Bronchial epithelial cell (primary cell): ENCODE measurements at regions not wholly inside any gene's neighbourhood (a gene's known extent, or its start where the extent isn't known, plus 50 kb on each side); places are given as distances from the start of the nearest gene placed in this dataset.
A peak's percentile ranks its signal among the peaks of the same experiment; 100 is the strongest.
"Not testable (repeated sequence)": the region's sequence is repeated elsewhere in the genome, so short reads cannot be mapped to it uniquely, and the experiment has no call there.

Source experiments
- DNase-seq: peaks from one replicate; pipeline ENCODE4 v3.0.0-alpha.2; 2010; ENCODE audit warnings: low read depth
- FAIRE-seq: peaks from 2 replicates; lab custom pipeline; 2011; peaks lifted over from hg19 to GRCh38; lab: Jason Lieb, UNC
- H3K27me3 ChIP-seq: 2 replicates; pipeline ENCODE4 v1.5.1; 2011; ENCODE audit warnings: low read length; ENCODE audit not compliant: control insufficient read depth, insufficient read depth
- H3K36me3 ChIP-seq: 2 replicates; pipeline ENCODE4 v1.5.1; 2011; ENCODE audit warnings: low read length; ENCODE audit not compliant: control insufficient read depth, insufficient read depth
- H3K4me3 ChIP-seq: 2 replicates; pipeline ENCODE4 v1.5.1; 2011; ENCODE audit warnings: mild to moderate bottlenecking, low read depth, low read length, control low read depth
- TF ChIP-seq, protein P1 (sequence below): IDR thresholded peaks from 2 replicates; pipeline ENCODE4 v1.5.1; 2011; ENCODE audit warnings: mild to moderate bottlenecking, moderate library complexity, low read length, control low read depth, inconsistent platforms; ENCODE audit not compliant: insufficient read depth, severe bottlenecking

DNA sequence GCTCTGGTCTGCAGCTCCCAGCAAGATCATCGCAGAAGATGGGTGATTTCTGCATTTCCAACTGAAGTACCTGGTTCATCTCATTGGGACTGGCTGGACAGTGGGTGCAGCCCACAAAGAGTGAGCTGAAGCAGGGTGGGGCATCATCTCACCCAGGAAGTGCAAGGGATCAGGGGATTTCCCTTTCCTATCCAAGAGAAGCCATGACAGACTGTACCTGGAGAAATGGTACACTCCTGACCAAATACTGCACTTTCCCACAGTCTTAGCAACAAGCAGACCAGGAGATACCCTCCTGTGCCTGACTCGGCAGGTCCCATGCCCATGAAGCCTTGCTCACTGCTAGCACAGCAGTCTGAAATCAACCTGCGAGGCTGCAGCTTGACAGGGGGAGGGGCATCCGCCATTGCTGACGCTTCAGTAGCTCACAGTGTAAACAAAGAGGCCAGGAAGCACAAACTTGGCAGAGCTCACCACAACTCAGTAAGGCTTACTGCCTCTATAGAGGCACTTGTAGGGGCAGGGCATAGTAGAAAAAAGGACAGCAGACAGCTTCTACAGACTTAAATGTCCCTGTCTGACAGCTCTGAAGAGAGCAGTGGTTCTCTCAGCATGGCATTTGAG, 60.5 kb downstream of the AREG start:
- H3K27me3 ChIP-seq, H3K36me3 ChIP-seq: not testable (repeated sequence)
- DNase-seq (peak; percentile 93), FAIRE-seq (peak; percentile 89)
- H3K4me3 ChIP-seq = peak overlapping the region; percentile 13

GRCh38 chr4:74509363-74509762, 64.4 kb downstream of the AREG start:
- not testable (repeated sequence) for FAIRE-seq, DNase-seq

DNA sequence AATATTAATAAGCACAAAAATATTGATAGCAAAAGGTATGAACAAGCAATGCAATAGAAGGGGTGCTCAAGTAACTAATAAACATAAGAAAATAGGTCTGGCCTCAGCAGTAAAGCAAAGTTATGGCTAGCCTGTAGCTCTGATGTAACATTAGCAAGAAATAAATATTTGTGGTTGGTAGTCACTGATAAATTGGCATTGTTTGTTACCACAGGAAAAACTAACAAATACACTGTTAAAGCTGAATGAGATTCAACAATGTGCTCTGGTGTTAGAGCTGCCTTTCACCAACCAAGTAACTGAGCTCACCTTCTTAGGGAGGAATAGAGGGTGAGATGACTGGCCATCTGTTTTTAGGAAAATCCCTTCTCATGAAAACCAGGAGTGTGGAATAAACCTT, 71.4 kb downstream of the AREG start:
- Histone ChIP-seq H3K27me3 (no peaks in the 10 kb centered on the region), H3K4me3 (no peak overlapping the region), H3K36me3 (no peaks in the 10 kb centered on the region)
- FAIRE-seq = no peak
- TF ChIP-seq, protein P1, sequence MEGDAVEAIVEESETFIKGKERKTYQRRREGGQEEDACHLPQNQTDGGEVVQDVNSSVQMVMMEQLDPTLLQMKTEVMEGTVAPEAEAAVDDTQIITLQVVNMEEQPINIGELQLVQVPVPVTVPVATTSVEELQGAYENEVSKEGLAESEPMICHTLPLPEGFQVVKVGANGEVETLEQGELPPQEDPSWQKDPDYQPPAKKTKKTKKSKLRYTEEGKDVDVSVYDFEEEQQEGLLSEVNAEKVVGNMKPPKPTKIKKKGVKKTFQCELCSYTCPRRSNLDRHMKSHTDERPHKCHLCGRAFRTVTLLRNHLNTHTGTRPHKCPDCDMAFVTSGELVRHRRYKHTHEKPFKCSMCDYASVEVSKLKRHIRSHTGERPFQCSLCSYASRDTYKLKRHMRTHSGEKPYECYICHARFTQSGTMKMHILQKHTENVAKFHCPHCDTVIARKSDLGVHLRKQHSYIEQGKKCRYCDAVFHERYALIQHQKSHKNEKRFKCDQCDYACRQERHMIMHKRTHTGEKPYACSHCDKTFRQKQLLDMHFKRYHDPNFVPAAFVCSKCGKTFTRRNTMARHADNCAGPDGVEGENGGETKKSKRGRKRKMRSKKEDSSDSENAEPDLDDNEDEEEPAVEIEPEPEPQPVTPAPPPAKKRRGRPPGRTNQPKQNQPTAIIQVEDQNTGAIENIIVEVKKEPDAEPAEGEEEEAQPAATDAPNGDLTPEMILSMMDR = no peak
- peak; percentile 82 for DNase-seq

More at GRCh38 chr4:74509363-74509762, 64.4 kb downstream of the AREG start:
- H3K36me3 ChIP-seq, H3K27me3 ChIP-seq, H3K4me3 ChIP-seq: not testable (repeated sequence)

- no peak for DNase-seq
- H3K36me3 ChIP-seq = no peaks in the 10 kb centered on the region
- H3K4me3 ChIP-seq = no peak overlapping the region
- TF ChIP-seq, protein P1 = no peak
- FAIRE-seq = no peak
- no peaks in the 10 kb centered on the region for H3K27me3 ChIP-seq
Measured at GRCh38 chr4:74517996-74518395, 73.1 kb downstream of the AREG start.

- TF ChIP-seq, protein P1 = no peak
- no peak overlapping the region for H3K4me3 ChIP-seq
- FAIRE-seq (no peak), DNase-seq (no peak)
- no peaks in the 10 kb centered on the region for H3K36me3 ChIP-seq
- H3K27me3 ChIP-seq = no peaks in the 10 kb centered on the region
Measured at GRCh38 chr4:74522251-74522991, 77.5 kb downstream of the AREG start.

DNA sequence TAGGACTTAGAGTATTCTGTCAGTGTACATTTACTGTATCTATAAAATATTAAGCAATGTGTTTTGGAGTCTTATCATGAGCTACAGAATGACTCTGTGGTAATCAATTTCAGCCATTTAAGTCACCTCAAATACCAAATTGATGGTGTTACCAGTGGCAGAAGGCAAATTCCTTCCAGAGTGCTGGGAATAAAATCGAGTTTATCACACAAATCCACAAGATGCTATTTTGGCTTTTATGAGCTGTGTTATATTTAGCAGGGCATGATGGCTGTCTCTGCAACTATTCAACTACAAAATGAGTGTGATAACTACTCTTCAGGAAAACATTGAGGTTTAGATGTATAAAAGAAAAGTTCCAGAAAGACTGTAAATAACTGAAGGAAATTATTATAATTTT, 78.2 kb downstream of the AREG start:
- DNase-seq (no peak), FAIRE-seq (no peak)
- no peak overlapping the region for H3K4me3 ChIP-seq
- TF ChIP-seq, protein P1 = no peak
- no peaks in the 10 kb centered on the region for H3K36me3 ChIP-seq
- H3K27me3 ChIP-seq = no peaks in the 10 kb centered on the region
